ENCODE measurements at regions not wholly inside any gene's neighbourhood (a gene's known extent, or its start where the extent isn't known, plus 50 kb on each side); places are given as distances from the start of the nearest gene placed in this dataset.

DNA sequence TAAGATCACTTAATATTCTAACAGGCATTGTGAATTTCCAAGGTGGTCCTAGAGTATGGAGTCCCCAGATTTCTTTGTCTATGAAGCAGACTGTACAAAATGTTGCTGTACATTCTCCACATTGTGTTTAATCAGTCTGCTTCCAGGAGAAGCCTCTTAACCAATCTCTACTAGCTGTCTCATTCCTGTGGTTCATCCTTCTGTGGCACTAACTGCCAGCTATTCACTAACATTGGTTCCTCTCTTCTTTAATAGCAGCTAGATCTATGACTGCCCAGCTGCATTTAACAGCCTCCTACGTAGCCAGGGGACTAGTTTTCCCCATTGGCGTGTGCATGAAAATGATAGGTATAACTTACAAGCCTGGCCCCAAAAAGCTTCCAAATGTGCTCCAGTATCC, 395.4 kb downstream of the SAMD5 start:
- TF ChIP-seq, protein P1, sequence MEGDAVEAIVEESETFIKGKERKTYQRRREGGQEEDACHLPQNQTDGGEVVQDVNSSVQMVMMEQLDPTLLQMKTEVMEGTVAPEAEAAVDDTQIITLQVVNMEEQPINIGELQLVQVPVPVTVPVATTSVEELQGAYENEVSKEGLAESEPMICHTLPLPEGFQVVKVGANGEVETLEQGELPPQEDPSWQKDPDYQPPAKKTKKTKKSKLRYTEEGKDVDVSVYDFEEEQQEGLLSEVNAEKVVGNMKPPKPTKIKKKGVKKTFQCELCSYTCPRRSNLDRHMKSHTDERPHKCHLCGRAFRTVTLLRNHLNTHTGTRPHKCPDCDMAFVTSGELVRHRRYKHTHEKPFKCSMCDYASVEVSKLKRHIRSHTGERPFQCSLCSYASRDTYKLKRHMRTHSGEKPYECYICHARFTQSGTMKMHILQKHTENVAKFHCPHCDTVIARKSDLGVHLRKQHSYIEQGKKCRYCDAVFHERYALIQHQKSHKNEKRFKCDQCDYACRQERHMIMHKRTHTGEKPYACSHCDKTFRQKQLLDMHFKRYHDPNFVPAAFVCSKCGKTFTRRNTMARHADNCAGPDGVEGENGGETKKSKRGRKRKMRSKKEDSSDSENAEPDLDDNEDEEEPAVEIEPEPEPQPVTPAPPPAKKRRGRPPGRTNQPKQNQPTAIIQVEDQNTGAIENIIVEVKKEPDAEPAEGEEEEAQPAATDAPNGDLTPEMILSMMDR (conservative IDR thresholded peaks at IDR 0.05; ENCODE audit: low read depth, low read length) = no peak
- TF ChIP-seq MAFK (IDR thresholded peaks at IDR 0.05; ENCODE audit: low read depth, low read length) (no peak), POLR2A (IDR thresholded peaks at IDR 0.05; ENCODE audit: low read depth, low read length) (no peak), RFX5 (IDR thresholded peaks at IDR 0.05; ENCODE audit: low read depth, low read length) (no peak), NFE2L2 (IDR thresholded peaks at IDR 0.05; ENCODE audit: low read depth, low read length) (no peak), MXI1 (IDR thresholded peaks at IDR 0.05; ENCODE audit: borderline replicate concordance, low read depth, low read length) (no peak), BHLHE40 (IDR thresholded peaks at IDR 0.05; ENCODE audit: low read depth, low read length) (no peak), SMC3 (IDR thresholded peaks at IDR 0.05; ENCODE audit: low read depth, low read length) (no peak), CEBPB (IDR thresholded peaks at IDR 0.05; ENCODE audit: low read depth, low read length) (no peak), RAD21 (IDR thresholded peaks at IDR 0.05; ENCODE audit: low read length) (no peak), RCOR1 (IDR thresholded peaks at IDR 0.05; ENCODE audit: insufficient replicate concordance, low read length) (no peak), MAZ (IDR thresholded peaks at IDR 0.05; ENCODE audit: borderline replicate concordance, low read depth, low read length) (no peak), CHD1 (IDR thresholded peaks at IDR 0.05; ENCODE audit: low read depth, low read length) (no peak)
- TF ChIP-seq, protein P2, sequence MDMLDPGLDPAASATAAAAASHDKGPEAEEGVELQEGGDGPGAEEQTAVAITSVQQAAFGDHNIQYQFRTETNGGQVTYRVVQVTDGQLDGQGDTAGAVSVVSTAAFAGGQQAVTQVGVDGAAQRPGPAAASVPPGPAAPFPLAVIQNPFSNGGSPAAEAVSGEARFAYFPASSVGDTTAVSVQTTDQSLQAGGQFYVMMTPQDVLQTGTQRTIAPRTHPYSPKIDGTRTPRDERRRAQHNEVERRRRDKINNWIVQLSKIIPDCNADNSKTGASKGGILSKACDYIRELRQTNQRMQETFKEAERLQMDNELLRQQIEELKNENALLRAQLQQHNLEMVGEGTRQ (IDR thresholded peaks at IDR 0.05; ENCODE audit: low read depth, low read length) = no peak

Data from IMR-90 (cell line).